Caco-2 (cell line): ENCODE measurements at regions not wholly inside any gene's neighbourhood (a gene's known extent, or its start where the extent isn't known, plus 50 kb on each side); places are given as distances from the start of the nearest gene placed in this dataset.

Source experiments
- BruUV-seq: library from RNA; stranded (reverse); fragments of 400-500 nt; replicated peaks from 2 replicates; lab custom pipeline; 2021; lab: Mats Ljungman, UMichigan
- CTCF ChIA-PET: fragments of 300-600 bp; sonication (Branson Sonifier 250); formaldehyde crosslinking; loops from one replicate; lab custom pipeline; 2022; ENCODE audit warnings: antibody characterized with exemption; lab: Charles Lee
- POLR2A ChIA-PET: fragments of 300-600 bp; sonication (Branson Sonifier 250); formaldehyde crosslinking; loops from one replicate; lab custom pipeline; 2022; ENCODE audit warnings: antibody characterized with exemption; lab: Charles Lee
- DNase-seq, 2 experiments: peaks; one replicate each; pipeline versions ENCODE4 v3.0.0 to v3.0.0-alpha.2; 2020 to 2022
- H3K27me3 ChIP-seq: replicated peaks from 2 replicates; pipeline ENCODE4 v1.6.0; 2011; ENCODE audit warnings: low read length; ENCODE audit not compliant: control insufficient read depth, insufficient read depth
- H3K36me3 ChIP-seq: 2 replicates; pipeline ENCODE4 v1.5.1; 2011; ENCODE audit warnings: low read length; ENCODE audit not compliant: control insufficient read depth, insufficient read depth
- H3K4me1 ChIP-seq: fragments of 250-450 bp; sonication (Bioruptor Pico); 2 replicates; pipeline ENCODE4 v1.5.1; 2020; ENCODE audit warnings: mild to moderate bottlenecking
- H3K4me3 ChIP-seq: 2 replicates; pipeline ENCODE4 v1.5.1; 2011; ENCODE audit warnings: low read depth, mild to moderate bottlenecking, control low read depth, low read length
- H3K9me3 ChIP-seq: fragments of 250-450 bp; sonication (Bioruptor Pico); 2 replicates; pipeline ENCODE4 v1.5.1; 2020; ENCODE audit warnings: mild to moderate bottlenecking, moderate library complexity
- H3K27ac Mint-ChIP-seq: one replicate; pipeline ENCODE4 v1.8.0; 2022; ENCODE audit warnings: mixed read lengths; ENCODE audit not compliant: unreplicated experiment
- H3K27me3 Mint-ChIP-seq: one replicate; pipeline ENCODE4 v1.8.0; 2022; ENCODE audit warnings: mixed read lengths; ENCODE audit not compliant: insufficient read depth, unreplicated experiment
- H3K36me3 Mint-ChIP-seq: one replicate; pipeline ENCODE4 v1.8.0; 2022; ENCODE audit warnings: mild to moderate bottlenecking, mixed read lengths; ENCODE audit not compliant: insufficient read depth, unreplicated experiment
- H3K4me1 Mint-ChIP-seq: one replicate; pipeline ENCODE4 v1.8.0; 2022; ENCODE audit warnings: low read depth, mixed read lengths; ENCODE audit not compliant: unreplicated experiment
- H3K4me3 Mint-ChIP-seq: one replicate; pipeline ENCODE4 v1.8.0; 2022; ENCODE audit warnings: mild to moderate bottlenecking, moderate library complexity, mixed read lengths; ENCODE audit not compliant: unreplicated experiment
- H3K9me3 Mint-ChIP-seq: one replicate; pipeline ENCODE4 v1.8.0; 2022; ENCODE audit warnings: mixed read lengths; ENCODE audit not compliant: unreplicated experiment
- CTCF ChIP-seq, 2 experiments: fragments of 200-600 bp in 1 of 2; IDR thresholded peaks; 1 replicate in 1 of 2; 2 replicates in 1 of 2; pipeline versions ENCODE4 v1.5.1 to v1.8.0; 2011 to 2022; ENCODE audit warnings: antibody characterized with exemption in 1 of 2, control low read depth in 1 of 2, inconsistent platforms in 1 of 2, low read depth in 1 of 2, low read length in 1 of 2, mild to moderate bottlenecking in 1 of 2, moderate library complexity in 1 of 2; ENCODE audit not compliant: insufficient read depth in 1 of 2, severe bottlenecking in 1 of 2, unreplicated experiment in 1 of 2
- intact Hi-C: fragments of 100-400 bp; cut with micrococcal nuclease; formaldehyde crosslinking; loops from one replicate; pipeline ENCODE4 v1.10.0; 2022; ENCODE audit not compliant: unreplicated experiment

GRCh38 chr1:55846051-55846450, 630.9 kb upstream of the USP24 start:
- no peak for DNase-seq
- H3K4me3 Mint-ChIP-seq, result no peak overlapping the region
- Histone ChIP-seq H3K9me3 (no peaks in the 10 kb centered on the region), H3K4me1 (no peaks in the 10 kb centered on the region), H3K4me3 (no peak overlapping the region), H3K27me3 (no peaks in the 10 kb centered on the region), H3K36me3 (no peaks in the 10 kb centered on the region)
- no TSS peak for BruUV-seq
- H3K36me3 Mint-ChIP-seq, result no peaks in the 10 kb centered on the region
- intact Hi-C loops, result no loop called here
- ChIA-PET POLR2A (no interaction called here), CTCF (no interaction called here)
- H3K27me3 Mint-ChIP-seq, result no peaks in the 10 kb centered on the region
- TF ChIP-seq CTCF (IDR thresholded peaks at IDR 0.05; ENCODE audit: insufficient read depth in 1 of 2, low read depth in 1 of 2, low read length in 1 of 2, severe bottlenecking in 1 of 2, unreplicated experiment in 1 of 2), result no peak
- no peaks in the 10 kb centered on the region for H3K9me3 Mint-ChIP-seq
- no peaks in the 10 kb centered on the region for H3K4me1 Mint-ChIP-seq
- H3K27ac Mint-ChIP-seq, result no peak overlapping the region

GRCh38 chr1:55844322-55844721, 629.2 kb upstream of the USP24 start:
- ChIA-PET POLR2A (no interaction called here), CTCF (no interaction called here)
- no peak for DNase-seq
- Histone ChIP-seq H3K4me3 (no peak overlapping the region), H3K9me3 (no peaks in the 10 kb centered on the region), H3K36me3 (no peaks in the 10 kb centered on the region), H3K4me1 (no peaks in the 10 kb centered on the region), H3K27me3 (no peaks in the 10 kb centered on the region)
- no TSS peak for BruUV-seq
- no peak overlapping the region for H3K27ac Mint-ChIP-seq
- TF ChIP-seq CTCF (IDR thresholded peaks at IDR 0.05; ENCODE audit: insufficient read depth in 1 of 2, low read depth in 1 of 2, low read length in 1 of 2, severe bottlenecking in 1 of 2, unreplicated experiment in 1 of 2), result no peak
- no peaks in the 10 kb centered on the region for H3K9me3 Mint-ChIP-seq
- H3K4me1 Mint-ChIP-seq, result no peaks in the 10 kb centered on the region
- H3K4me3 Mint-ChIP-seq, result no peak overlapping the region
- H3K36me3 Mint-ChIP-seq, result no peaks in the 10 kb centered on the region
- H3K27me3 Mint-ChIP-seq, result no peaks in the 10 kb centered on the region
- intact Hi-C loops, result no loop called here

GRCh38 chr1:55839626-55840025, 624.5 kb upstream of the USP24 start:
- ChIA-PET CTCF (no interaction called here), POLR2A (no interaction called here)
- DNase-seq, result no peak
- Mint-ChIP-seq H3K27me3 (no peaks in the 10 kb centered on the region), H3K4me1 (no peaks in the 10 kb centered on the region), H3K36me3 (no peaks in the 10 kb centered on the region), H3K4me3 (no peak overlapping the region), H3K9me3 (no peaks in the 10 kb centered on the region), H3K27ac (no peak overlapping the region)
- H3K4me1 ChIP-seq, result no peaks in the 10 kb centered on the region
- no TSS peak for BruUV-seq
- TF ChIP-seq CTCF (IDR thresholded peaks at IDR 0.05; ENCODE audit: insufficient read depth in 1 of 2, low read depth in 1 of 2, low read length in 1 of 2, severe bottlenecking in 1 of 2, unreplicated experiment in 1 of 2), result no peak
- H3K27me3 ChIP-seq, result no peaks in the 10 kb centered on the region
- H3K4me3 ChIP-seq, result no peak overlapping the region
- H3K36me3 ChIP-seq, result no peaks in the 10 kb centered on the region
- intact Hi-C loops, result no loop called here
- no peaks in the 10 kb centered on the region for H3K9me3 ChIP-seq
